GM18499 (cell line): ENCODE measurements at regions not wholly inside any gene's neighbourhood (a gene's known extent, or its start where the extent isn't known, plus 50 kb on each side); places are given as distances from the start of the nearest gene placed in this dataset.

ENCODE experiments used
- ATAC-seq: cut with Tn5 transposase; IDR thresholded peaks from one replicate; pipeline ENCODE4 v1.9.1; 2021; ENCODE audit warnings: moderate number of reproducible peaks; ENCODE audit not compliant: insufficient read depth, unreplicated experiment

DNA sequence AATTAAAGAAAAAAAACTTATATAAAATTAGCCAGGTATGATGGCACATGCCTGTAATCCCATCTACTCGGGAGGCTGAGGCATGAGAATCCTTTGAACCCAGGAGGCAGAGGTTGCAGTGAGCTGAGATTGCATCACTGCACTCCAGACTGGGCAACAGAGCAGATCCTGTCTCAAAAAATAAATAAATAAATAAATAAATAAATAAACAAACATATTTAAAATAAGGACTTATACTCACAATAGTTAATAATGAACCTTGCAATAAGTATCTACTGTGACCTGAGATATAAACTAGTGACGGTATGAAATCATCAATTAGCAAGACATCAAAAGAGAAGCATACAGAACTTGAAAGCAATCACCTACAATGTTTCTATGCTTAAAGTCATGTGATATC, 548.4 kb upstream of the JARID2 start:
- ATAC-seq: no peak

DNA sequence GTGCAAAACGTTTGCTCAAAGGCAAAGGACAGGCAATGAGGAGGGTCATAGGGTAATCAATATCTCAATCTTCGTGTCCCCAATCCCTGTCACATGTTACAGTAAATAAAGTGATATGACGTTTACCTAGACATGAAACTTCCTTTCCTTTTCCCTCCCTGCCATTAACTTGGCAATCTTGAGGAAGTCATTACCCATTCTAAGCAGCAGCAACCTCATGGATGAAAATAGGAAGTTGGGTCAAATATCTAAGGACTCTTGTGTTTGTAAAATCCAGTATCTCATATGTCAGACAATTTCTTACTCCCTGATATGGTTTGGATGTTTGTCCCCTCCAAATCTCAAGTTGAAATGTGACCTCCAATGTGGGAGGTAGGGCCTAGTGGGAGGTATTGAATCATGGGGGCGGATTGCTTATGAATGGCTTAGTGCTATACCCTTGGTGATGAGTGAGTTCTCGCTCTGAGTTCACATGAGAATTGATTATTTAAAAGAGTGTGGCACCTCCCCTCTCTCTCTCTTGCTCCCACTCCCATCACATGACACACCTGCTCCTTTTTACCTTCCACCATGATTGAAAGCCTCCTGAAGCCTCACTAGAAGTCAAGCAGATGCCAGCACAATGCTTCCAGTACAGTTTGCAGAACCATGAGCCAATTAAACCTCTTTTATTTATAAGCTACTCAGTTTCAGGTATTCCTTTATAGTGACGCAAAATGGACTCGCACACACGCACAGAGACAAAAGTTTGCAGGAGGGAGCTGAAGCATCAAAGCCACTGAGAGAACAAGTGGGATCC, 545.9 kb upstream of the JARID2 start:
- ATAC-seq: no peak

DNA sequence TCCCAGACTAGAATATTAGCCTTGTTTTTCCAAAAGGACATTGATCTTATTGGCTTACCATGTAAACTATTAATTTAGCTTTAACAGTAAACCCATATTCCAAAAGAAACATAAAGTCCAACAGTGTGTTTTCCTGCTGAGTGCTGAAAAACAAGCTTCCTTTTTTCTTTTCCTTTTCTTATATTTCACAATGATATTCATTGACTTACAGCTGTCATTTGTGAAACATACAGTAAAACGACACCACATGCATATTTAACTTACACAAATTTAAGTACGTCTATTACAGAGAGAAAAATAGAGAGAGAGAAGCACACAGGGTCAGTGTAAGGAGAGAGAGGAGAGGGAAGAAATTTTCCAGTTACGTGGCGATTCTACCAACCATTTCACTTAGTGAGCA, 543.9 kb upstream of the JARID2 start:
- no peak for ATAC-seq

DNA sequence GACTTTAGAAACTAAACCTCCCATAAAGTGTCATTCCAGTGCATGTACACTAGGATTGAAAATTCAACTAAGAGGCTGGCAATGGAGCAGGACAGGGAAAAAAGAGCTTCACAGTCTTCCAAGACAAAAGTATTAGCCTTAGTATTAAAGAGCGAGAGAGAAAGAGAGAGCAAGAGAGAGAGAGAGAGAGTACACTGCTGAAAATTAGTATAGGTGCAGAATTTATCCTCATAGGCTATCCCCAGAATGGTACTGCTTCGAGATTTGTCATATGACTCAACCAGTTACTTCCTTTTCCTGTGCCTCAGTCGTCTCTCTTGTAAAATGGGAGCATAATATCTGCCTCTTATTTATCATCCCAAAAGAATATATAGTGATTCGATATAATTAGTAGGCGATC, 543.2 kb upstream of the JARID2 start:
- no peak for ATAC-seq

DNA sequence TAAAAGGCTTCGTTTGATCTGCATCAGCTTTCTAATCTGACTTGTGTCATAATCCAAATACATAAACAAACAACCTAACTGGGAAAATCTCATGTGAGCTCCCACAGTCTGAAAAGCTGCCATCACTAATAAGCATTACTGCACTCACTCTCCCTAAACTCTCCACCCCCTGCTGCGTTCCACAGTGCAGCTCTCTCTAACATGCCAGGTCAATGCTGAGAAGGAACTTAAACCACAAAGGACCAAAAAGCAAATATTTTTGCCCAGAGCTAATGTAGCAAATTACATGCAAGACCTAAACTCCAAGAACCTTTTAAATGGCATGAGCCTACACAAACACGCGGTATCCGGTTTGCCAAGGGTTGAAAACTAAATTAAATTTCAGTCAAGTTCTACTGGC, 542.3 kb upstream of the JARID2 start:
- ATAC-seq: no peak

DNA sequence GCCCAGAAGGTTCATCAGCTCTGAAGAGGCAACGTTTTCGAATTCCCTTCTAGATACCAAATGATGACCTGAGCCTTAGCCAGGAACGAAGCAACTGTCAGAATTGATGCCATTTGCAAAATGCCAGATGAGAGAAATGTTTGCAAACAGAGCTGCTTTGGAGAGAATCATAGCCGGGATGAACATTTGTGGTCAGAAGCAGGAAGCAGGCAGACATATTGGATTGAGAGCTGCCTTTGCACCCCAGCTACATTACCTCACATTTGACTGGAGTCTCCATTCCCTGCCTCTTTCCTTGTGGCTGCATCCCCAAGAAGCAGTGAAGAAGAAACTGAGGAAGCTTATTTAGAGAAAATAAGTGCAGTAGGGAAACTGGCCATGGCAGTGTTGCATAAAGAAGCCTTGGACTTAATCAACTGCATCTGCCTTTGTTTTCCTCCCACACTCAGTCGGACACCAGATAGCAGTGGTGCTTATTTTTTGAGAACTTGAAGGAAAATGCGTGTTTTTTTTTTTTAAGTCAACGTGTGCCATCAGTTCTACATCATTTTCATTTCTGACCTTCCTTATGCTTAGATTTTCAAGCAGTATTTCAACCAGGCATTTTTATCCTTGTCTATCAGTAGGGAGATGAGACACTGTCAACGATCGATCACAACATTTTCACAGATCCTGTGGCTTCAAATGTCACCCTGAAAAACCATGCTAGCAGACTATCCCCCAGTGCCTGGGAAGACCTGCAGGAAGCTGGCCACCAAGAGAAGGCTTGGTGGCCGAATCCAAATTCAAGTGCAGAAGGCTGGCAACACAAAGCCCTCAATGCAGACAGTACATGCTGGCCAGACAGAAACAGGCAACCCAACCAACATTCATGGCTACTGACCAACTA, 541.2 kb upstream of the JARID2 start:
- no peak for ATAC-seq

DNA sequence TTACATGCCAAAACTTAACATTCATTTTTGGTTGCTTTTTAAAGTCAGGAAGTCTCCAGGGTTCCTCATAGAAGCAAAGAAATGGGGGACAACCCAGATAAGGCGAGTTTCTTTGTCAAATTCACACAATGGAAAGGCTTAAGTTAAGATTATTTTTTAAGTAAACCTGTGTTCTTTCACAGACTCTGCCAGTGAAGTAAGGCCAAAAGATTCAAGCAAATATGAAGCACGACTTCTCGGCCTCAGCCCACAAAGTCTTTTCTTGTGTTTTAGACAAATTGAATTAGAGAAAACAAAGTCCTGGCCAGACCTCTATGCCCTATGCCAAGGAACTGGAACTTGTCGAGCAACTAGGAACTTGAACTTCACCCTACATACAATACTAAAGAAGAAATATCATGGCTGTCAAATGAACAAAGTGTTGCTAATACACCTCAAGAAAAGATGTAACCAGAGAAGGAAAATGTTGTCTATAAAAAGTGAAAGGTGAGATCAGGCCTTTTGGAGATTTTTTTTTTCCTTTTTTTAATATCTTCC, 540.0 kb upstream of the JARID2 start:
- ATAC-seq: no peak

DNA sequence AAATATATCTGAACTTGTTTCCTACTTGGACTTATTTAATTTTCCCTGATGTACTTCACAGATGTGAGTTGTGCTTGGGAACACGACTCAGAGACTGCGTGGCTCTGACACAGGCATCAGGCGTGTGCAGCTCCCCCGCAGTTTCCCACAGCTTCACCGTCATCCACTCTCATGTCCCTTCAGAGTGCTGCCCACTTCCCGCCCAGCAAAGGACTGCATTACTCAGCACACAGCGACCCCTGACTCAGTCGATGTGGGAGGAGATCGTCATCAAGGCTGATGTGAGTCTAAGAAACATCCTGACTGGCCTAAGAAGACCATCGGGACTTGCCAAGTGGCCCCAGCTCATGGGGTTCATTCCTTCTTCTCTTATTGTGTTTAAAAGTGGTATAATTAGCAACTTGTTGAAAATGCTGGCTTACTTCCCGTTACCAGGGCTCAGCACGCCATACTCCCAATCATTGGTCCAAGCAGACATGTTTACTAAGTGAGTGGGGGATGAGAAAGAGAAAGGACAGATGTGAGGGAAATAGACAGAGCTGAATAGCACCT, 539.4 kb upstream of the JARID2 start:
- ATAC-seq: no peak

DNA sequence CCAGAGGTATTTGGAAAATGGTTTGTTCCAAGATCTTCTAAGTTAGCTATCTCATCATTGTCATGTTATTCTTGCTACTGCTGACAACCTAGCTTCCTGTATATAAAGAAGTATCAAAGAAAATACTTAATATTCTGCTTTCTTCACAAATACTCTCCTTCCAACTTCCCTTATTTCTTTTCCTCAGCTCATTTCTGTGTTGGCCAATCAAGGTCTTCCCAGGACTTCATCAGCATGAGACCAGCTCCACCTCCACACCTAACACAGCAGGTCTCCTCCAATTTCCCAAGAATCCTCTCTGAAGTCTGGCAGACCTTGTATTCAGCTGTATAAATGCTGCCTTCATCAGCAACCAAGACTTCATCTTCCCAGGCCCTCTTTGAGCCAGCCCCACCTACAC, 538.6 kb upstream of the JARID2 start:
- ATAC-seq: no peak

DNA sequence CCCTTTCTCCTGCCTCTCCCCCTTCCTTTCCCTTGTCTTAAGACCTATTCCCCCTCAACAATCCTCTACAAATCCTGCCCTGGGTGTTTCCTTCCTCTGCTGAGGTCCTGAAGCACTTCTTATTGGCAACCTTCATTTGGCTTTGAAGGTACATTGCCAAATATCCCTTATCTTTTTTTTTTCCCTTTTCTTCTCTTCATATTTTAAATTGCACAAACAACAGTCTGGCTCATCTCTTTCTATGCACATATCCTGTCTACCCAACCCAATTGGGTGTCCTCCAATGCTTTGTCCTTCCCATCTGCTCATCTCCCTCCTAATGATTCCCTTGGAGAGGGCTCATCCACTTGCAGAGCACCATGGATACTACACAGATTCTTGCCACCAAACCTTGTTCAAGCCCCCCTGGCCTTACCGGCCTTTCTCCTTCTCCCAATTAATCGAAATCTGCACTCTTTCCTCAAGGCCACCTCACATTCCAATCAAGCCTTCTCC, 537.9 kb upstream of the JARID2 start:
- no peak for ATAC-seq

DNA sequence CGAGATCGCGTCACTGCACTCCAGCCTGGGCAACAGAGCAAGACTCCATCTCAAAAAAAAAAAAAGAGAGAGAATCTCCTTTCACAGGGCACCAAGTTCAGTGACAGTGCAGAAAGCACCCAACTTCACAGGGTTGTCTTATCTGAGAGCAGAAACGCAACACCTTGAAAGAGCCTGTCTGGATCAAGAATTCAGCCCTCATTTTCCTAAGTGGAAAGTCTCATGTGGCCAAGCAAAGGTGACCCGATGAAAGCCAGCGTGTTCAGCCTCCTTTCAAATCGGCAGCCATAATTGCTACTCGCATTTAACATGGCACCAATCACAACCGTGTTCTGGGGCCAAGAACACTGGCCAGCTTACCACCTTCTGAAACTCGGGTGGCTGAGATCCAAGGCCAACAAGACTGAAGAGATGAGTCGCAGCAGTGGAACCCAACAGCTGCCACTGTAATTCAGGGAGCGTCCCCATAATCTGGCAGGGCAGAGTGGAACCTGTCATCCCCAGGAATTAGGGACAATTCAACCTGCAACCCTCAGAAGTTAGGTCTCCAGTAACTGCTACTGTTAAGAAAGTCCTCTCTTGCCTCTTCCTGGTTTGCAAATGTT, 536.7 kb upstream of the JARID2 start:
- no peak for ATAC-seq

DNA sequence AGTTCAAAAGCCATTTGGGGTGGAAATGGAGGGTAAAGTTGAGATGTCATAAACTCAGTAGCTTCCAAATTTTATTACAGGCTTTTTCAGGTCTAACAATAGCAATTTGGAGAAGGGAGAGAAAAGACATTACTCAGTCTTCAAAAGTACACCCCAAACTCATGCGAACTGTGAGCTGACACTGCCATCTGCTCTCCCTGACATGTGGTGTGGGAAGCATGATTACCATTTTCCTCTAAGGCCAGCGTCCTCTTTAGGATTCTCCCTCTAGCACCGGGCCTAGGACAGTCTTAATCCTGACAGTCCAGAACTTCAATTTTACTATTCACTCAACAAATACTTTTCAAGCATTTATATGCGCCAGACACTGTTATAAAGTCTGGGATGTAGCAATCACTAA, 536.0 kb upstream of the JARID2 start:
- no peak for ATAC-seq

DNA sequence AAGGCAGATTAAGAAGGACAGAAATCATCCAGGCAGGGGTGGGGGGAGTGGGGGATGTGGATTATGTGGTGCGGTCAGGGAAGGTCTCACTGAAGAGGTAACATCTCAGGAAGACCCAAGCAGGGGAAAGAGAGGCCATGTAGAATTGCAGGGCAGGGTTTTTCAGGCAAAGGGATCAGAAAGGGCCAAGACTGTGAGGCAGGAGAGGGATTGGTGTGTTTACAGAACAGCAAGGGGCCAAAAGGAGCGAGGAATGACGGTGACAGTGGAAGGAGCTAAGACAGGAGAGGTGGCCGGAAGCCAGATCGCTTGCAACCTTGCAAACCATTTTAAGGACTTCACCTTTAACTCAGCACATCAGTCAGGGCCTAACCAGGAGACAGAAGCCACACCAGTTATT, 535.4 kb upstream of the JARID2 start:
- ATAC-seq: no peak

DNA sequence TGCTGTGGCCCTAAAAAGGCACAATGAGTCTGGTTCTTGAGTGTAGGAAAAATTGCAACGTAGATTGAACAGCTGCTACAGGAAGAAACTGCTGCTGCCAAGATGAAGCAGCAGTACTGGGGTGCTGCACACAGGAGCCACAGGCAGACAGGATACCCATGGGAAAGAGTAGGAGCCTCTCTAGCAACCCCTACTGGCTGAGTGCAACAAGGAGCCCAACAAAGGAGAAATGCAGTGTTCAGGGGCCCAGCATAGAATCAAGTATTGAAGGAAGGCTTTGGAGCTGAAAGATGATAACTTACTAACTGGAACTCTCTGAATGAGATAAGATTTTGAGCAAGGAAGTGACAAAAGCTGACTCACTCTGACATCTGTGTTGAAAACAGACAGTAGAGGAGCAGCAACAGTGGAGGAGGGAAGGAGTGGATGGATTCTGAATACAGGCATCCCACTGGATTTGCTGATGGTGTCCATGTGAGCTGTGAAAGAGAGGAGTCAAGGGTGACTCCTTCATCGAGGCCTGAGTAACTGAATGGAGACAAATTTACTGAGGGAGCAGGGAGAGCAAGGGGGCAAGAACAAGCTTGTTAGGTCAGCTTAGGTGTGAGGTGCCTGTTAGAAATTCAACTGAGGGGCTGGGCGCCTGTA, 534.7 kb upstream of the JARID2 start:
- no peak for ATAC-seq

DNA sequence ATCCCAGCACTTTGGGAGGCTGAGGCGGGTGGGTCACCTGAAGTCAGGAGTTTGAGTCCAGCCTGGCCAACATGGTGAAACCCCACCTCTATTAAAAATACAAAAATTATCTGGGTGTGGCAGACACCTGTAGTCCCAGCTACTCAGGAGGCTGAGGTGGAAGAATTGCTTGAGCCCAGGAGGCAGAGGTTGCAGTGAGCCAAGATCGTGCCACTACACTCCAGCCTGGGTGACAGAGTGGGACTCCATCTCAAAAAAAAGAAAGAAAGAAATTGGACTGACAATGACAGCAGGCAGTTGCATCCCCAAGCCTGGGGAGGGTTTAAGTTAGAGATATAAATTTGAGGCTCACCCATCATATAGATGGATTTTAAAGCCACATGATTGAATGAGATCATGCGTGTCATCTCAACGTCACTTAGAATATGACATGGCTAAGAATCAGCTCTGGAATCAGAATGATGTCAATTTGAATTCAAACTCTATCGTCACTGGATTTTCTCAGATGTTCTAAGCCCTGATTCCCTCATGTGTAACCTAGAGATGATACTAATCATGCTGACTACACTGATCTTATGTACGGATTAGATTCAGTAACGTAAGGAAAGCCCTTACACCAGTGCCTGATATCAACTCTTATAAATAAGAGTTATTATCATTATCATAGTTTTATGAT, 534.0 kb upstream of the JARID2 start:
- no peak for ATAC-seq

DNA sequence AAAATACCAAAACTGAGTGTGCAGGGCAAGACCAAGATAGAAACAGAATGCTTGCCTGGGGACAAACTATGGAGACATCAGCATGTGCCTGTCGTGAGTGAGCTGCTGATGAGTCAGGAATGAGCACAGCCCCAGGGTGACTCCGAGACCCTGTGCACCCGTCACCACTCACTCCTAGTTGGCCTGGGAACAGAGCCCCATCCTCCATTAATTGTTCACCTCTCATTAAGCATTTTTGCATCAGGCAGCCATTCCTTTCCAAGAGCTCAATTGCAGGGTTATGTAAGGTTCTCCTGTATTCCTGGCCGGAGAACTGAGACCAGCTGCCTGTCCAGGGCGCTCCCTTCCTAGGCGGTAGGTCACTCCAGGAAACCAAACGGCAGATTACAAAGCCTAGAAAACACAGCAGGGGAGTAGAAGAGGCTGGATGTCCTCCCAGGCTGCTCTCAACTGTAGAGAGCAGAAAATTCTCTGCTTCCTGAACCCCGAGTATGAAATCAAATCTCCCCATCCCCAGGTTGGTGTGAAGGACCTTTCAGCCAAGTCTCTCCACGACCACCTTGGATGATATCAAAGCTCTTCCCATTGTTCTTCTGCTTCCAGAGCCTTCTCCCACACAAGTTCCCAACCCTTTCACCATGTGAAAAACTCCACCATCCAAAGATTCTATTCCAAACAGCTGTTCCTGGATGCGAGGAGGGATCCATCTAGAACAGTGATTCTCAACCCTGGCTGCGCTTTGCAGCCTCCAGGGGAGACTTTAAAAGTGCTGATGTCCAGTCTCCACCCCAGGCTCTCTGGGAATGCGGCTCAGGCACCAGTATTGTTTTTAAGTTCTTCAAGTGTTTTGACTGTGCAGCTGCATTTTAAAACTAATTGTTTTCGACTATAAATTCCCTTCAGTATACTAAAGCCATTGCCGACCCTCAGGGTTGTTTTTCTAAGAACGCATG, 532.6 kb upstream of the JARID2 start:
- ATAC-seq: no peak

DNA sequence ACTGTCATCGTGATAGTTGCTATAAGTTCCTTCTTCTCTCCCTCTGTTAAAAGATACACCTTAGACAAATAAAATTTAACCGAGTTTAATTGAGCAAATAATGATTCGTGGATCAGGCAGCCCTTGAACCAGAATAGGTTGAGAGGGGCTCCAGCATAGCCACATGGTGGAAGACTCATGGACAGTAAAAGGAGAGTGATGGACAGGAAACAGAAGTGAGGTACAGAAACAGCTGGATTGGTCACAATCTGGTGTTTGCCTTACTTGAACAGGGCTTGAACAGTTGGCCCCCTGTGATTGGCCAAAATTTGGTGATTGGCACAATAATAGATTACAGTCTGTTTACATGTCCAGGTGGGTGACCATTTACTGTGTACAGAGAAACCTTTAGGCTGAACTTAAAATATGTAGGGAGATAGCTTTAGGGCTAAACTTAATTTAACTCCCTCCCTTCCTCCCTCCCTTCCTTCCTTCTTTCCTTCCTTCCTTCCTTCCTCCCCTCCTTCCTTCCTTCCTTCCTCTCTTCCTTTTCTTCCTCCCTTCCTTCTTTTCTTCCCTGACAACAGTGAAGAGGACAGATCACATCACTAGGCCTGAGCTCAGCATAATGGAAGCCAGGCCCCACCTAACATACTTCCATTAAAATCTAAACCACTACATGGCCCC, 531.8 kb upstream of the JARID2 start:
- no peak for ATAC-seq

DNA sequence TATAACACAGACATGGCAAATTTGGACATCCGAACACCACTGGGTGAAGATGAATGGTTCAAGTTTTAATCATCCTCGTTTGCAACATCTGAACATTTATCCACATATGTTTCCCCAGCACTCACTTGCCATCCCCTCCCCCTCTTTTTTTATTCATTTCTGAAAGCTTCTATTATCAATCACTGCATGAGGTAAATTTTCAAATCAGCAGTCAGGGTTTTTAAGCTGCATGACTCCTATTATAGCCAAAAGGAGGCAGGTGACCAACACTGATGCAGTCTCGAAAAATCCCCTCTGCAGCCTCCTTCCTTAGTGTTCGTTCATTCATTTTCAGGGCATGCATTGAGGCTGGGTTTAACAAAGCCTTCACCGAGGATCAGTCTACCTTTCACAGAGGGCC, 530.8 kb upstream of the JARID2 start:
- ATAC-seq: no peak
